22Rv1 (cell line): ENCODE measurements at regions not wholly inside any gene's neighbourhood (a gene's known extent, or its start where the extent isn't known, plus 50 kb on each side); places are given as distances from the start of the nearest gene placed in this dataset.
"Not testable (repeated sequence)": the region's sequence is repeated elsewhere in the genome, so short reads cannot be mapped to it uniquely, and the experiment has no call there.

Experiments used
- CTCF ChIP-seq: fragments of 450-650 bp; IDR thresholded peaks from 2 replicates; pipeline ENCODE4 v1.5.1; 2017; ENCODE audit warnings: mild to moderate bottlenecking
- ZFX ChIP-seq: fragments of 450-650 bp; IDR thresholded peaks from 2 replicates; pipeline ENCODE4 v1.6.1; 2017; ENCODE audit warnings: antibody characterized with exemption, borderline replicate concordance

- TF ChIP-seq CTCF, ZFX: not testable (repeated sequence)
Measured at GRCh38 chr7:137103526-137103925, 235.1 kb downstream of the CHRM2 start.
